CD4-positive, alpha-beta T cell treated with Interleukin-15 for 1 hour (primary cell): ENCODE measurements at regions not wholly inside any gene's neighbourhood (a gene's known extent, or its start where the extent isn't known, plus 50 kb on each side); places are given as distances from the start of the nearest gene placed in this dataset.
"Not testable (repeated sequence)": the region's sequence is repeated elsewhere in the genome, so short reads cannot be mapped to it uniquely, and the experiment has no call there.

Experiments
- DNase-seq: peaks from one replicate; pipeline ENCODE4 v3.0.0-alpha.2; 2020

DNA sequence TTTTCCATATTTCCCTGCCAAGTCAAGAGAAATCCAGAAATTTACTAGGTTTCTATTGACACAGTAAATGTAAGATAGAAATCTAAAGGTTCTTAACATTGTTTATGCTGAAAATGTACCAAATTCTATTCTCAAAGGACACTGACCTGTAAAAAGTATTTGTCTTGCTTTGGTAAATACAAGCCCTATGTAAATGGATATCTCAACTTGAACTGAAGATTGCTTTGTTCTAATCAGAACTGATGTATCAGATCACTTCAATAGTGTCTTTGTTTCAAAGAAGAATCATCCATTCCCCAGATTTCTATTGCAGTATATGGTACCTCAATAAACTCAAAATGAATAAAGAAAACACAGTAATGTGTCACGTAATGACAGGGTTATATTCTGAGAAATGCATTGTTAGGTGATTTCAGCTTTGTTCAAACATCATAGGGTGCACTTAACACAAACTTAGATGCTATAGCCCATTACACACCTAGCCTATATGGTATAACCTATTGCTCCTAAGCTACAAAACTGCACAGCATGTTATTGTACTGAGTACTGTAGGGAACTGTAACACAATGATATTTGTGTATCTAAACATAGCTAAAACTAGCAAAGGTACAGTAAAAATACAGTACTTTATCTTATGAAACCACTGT lies 143.5 kb upstream of the NECTIN3 start:
- DNase-seq, result no peak

DNA sequence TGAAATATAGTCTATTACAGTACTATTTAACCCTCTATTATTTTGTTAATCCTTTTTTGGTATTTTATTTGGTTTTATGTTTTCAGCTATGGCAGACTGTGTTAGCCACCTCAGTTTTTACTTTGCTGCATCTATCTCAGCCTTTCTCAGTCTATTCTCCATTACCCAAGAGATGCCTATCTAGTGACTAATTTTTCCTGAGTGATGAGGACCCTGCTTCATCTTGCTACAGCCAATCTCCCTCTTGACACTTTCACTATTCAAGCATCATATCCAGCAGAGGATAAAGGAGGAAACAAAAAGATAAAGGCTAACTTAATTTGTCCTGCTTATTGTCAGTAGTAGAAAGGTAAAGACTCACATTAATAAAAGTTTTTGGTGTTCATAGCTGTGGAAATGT lies 141.8 kb upstream of the NECTIN3 start:
- no peak for DNase-seq

DNA sequence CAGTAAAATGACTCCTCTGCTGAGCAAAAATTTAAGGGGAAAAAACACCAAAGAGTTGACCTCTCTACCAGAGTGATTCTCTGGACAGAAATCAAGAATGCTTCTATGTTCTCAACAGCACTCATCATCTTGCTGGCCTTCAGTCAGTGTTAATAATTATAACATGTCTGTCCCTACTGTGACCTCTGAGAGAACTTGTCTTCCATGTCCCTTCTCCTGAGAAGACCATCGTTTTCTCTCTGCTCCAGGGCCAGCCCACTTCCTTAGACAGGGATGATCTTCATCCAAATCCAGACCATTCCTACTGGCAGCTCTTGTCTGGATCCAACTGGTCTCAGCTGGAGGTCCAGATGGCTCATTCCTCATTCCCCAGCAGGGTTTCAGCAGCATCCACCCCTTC lies 139.0 kb upstream of the NECTIN3 start:
- DNase-seq, result no peak

DNA sequence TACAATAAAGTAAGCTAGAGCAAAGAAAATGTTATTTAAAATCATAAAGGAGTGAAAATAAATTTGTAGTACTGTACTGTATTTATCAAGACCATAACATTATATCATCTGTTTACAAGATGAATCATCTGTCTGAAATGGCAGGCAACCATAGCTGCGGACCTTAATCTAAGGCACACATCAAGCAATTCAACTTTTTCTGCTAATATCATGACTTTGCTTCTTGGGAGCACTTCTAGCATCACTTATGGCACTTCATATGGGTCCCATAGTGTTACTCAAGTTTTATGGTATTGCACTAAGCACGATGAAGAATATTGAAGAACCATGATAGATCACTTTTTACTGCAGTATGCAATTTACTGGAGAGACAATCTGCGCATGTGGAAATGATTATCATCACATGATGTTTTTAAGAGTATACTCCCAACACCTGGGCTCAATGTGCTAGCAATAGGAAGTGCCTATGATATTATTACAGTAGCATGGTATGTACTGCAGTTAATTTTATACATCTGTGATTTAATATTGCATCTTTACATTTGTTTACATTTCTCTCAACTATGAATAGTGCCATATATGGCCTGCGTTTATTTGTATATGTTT lies 137.7 kb upstream of the NECTIN3 start:
- no peak for DNase-seq

DNA sequence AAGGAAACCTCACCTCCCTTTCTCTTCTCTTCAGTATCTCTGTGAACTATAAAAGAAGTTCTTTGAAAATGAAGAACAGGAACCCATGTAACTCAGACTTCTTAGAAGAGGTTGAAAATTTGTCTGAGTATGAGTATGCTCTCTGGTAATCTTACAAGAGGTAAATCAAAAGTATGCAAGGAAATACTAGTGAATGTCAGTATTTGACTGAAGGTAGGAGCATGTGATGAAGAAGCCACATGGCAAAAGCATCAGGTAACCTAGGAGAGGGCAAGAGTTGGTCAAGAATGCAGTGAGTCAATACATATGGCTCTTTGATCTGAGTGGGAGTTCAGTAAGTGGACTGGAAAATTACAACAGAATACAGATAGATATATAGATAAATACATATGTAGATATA lies 133.0 kb upstream of the NECTIN3 start:
- no peak for DNase-seq

DNA sequence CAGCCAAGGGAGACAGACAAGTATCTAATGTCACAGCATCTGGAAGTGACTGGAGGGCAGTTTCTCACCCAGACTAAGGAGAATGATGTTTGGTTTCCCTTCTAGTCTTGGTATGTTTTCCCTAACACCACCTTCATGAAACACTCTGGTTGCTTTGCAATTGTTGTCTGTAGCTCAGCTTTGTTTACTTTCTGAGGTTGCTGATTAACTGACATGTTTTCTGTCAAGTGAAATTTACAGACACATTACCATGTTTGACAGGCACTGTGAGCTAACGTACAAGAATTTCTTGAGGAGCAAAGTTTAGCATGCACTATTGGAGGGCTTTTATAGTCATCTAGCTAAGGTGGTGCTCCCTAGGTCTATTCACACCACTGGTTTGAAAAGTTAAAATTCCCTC lies 131.6 kb upstream of the NECTIN3 start:
- no peak for DNase-seq

DNA sequence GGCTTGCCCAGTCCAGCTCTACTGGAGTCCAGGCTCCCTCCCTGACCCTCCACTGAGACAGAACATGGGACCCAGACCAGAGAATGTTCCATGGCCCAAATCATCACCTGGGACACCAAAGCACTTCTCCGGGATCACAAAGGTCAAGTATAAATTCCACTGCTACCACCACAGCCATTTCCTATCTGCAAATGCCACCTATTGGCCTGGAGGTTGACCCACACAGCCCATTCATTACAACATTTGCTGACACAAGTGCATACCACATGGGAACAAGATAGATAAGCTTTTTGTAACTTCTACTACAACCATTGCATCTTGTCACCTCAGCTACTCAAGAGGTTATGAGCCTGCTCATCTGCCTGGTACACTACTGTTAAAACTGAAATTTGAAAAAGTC lies 126.8 kb upstream of the NECTIN3 start:
- no peak for DNase-seq

DNA sequence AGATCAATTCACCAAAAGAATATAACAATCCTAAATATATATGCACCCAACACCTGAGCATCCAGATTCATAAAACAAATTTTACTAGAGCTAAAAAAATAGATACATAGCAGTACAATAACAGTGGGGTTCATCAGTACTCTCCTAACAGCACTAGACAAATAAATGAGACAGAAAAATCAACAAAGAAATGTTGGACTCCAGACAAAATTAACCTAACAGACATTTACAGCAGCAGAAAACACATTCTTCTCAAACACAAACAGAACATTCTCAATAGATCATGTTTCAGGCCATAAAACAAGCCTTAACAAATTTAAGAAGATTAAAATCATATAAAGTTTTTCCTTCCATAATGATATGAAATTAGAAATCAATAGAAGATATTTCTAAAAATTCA lies 124.8 kb upstream of the NECTIN3 start:
- no peak for DNase-seq

DNA sequence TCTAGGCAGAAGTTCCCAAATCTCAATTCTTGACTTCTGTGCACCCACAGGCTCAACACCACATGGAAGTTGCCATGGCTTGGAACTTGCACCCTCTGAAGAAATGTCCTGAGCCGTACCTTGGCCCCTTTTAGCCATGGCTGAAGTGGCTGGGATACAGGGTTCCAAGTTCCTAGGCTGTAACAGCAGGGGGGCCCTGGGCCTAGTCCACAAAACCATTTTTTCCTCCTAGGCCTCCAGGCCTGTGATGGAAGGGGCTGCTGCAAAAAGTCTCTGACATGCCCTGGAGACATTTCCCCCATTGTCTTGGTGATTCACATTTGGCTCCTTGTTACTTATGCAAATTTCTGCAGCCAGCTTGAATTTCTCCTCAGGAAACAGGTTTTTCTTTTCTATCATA lies 122.4 kb upstream of the NECTIN3 start:
- DNase-seq, result not testable (repeated sequence)

DNA sequence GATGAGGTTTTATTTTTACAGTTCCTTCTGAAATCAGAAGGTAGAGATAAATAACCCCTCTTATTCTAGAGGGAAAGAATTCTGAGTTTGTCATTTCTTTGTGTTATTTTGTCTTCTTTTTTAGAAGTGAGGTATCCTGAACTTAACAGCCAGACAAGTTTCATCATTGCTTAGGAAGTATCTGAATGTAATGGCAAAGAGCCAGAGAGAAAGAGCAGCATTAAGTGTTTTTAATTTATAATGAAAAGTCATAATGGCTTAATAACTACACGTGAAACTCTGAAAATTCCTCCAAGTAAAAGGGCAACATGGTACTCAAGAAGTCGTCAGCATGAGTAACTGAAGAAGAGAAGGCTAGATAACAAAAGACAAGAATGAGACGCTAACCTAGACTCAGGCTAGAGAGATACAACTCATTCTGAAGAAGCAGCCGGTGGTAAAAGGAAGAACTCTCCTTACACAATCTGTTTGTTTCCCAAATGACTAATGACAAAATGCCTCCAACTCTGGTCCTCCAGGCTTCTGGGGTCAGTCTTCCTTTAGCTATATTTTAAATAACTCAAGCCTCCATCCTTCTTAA lies 116.2 kb upstream of the NECTIN3 start:
- DNase-seq, result no peak

DNA sequence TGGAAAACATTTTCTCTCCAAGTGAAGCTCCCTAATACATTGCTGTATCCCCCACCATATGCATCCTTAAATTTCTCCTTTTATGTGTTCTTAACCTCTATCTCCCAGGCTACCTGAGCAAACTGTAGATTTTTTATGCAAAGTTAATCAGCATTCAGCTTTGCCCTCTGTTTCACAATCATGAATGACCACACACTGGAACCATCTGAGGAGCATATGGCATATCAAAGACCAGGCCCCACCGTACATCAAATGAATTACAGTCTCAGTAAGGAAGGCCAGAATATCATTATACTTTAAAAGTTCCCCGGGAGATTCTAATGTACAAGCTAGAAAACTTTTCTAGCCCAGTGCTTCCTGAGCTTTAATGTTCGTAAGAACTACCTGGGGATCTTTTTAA lies 115.5 kb upstream of the NECTIN3 start:
- DNase-seq, result no peak

DNA sequence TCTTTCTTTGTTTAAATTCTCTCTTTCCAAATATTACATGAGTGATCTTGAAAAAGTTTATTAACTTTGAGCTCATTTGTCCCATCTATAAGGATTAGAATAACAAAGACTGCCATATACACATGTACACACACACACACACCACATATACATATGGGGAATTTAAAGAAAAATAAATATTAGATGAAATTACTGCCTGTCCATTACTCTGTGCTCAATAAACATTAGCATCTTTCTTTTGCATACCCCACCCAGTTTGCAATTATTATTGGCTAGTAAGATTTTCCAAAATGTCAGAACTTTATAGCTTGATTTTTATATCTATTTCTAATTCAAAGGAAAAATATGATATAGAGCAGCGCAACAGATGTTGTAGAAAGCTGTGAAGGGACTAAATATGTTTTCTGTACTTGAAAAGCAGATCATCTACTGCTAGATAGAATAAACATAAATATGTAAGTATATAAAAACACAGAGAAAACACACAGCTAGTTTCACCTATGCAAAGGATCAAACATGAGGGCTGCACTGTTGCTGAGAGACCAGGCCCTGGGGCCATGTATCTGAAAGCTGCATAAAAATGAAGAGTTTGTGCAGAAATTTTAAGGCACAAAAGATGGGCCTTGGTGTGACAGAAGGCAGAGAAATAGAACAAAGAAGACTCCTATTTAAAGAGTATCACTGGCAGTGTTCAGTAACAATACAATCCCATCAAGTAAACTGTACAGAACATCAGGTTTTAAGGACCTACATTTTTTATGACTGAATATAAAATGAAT lies 114.2 kb upstream of the NECTIN3 start:
- no peak for DNase-seq

DNA sequence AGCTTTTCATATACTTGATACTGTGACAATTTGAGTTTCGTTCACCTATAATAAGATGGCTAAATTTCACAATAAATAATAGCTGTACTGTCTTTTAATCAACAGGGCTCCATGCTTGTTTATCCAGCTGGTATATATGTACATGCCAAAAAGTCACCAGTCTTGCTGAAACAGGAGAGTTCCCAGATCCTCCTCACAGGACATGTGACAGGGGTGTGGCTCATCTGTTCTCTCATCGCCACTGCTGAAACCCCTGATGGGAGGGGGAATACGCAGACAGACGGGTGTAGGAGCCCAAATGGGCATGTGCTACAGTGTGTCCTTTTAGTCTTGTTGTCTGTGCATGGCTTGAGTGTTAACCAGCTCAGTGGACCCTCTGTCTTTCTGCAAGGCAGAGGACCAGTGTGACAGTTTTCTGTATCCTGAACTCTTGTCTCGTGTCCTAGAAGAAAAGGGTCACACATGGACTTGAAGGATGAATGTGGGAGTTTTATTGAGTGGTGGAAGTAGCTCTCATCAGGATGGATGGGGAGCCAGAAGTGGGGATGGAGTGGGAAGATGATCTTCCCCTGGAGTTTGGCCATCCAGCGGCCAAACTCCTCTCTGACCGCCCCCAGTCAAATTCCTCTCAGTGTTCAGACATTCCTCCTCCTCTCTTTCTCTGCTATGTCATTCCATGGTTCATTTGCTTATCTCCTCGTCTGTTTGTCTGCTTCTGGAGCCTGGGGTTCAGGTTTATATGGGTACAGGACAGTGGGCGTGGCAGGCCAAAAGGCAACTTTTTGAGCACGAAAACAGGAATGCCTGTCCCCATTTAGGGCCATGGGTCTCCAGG lies 113.1 kb upstream of the NECTIN3 start:
- no peak for DNase-seq

DNA sequence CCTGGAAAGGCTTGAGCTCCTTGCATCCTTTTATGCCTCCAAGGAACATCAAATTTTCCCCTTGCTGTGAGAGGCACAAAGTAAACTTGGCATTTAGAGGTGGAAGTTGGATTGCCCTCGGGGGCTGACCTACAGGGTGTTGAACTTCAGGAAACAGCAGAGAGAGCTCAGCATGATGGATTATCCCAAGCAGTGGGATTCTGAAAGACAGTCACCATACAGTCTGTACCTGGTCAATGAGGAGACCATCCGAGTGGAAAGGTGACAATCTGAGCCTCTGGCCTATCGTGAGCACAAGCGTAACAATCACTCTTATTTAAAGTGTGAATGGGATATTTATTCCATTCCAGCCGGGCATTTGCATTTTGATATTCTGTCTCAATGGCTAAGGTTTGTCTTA lies 105.6 kb upstream of the NECTIN3 start:
- DNase-seq, result no peak

DNA sequence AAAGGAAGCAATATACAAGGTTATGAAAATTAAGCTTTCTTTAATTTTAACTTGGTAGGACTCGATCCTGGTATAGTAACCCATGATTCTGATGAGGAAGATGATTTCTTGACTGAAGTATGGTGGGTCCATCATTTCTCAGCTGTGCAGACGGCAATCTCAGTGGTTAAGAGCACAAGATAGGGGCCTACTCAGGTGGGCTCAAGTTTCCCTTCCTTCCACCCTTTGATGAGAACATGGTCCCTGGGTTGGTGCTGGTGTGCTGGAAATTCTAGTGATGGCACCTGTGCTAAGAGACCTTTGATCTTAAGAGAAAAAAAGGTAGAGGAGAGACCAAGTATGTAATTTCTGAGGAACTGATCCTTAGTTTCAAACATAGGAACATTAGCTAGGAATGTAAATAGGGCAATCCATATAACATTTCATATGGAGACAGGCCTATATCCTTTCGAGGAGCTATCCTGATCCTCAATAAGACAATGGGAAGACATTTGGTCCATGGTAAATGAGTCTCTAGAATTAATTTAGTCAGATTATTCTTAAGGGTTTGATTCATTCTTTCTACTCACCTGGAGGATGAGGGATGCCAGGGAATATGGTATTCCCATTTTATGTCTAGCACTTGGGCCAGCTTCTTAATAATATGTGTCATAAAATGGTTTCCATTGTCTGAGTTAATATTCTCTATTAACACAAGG lies 104.5 kb upstream of the NECTIN3 start:
- no peak for DNase-seq

DNA sequence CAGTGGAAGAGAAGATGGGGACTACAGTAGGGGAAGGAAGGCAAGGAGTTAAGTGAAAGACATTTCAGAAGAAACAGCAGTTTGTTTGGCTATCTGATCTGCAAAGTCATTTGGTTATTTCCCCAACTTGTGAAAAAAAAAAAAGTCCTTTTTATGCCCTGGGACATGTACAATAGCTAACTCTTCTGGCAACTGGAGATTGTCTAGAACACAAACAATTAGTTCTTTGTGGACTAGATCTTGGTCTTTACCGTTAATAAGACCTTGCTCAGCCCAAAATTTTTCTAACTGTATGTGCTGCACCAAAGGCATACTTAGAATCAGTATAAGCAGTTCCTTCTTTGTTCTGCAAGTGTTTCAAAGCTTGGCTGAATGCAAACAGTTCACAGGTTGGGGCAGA lies 103.5 kb upstream of the NECTIN3 start:
- no peak for DNase-seq

DNA sequence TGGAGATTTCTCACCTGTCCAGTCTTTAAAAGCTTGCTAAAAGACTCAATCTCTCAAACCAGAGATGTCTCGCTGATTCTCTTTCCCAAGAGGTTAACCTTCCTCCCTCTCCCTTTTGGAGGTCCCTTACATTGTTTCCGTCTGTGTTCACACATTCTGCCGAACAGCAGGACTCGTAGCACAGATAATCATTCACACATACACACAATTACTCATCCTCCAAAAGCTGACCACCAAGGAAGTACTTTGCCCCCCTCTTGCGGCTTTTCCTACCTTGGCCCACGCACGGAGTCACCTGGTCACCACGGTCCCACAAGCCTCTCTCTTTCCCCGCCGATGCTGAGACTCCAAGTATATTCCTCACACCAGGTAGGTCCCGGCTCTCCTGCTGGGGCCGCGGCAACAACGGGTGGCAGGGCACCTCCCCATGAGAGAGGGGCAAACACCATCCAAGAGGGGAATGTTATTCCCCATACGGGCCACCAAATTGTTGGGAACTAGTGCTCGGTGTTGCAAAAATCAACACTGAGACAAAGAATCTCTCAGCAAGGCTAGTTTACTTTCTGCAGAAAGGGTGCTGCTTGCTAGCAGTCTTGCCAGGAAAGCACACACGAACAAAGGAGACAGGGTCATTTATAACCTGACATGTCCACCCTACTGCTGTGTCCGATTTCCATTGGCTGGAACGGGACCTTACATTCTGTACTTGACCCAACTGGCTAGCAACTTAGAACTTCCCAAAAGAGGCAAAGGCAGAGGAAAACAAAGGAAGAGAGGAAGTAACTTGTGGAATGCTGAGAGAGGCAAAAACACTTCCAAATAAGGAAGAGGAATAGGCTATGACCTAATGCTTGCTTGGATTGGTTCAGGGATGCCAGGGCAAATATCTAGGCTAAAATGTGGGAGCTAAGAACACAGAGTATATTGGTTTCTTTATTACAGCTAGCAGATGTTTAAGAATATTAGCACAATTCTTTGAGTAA lies 102.1 kb upstream of the NECTIN3 start:
- DNase-seq, result no peak

DNA sequence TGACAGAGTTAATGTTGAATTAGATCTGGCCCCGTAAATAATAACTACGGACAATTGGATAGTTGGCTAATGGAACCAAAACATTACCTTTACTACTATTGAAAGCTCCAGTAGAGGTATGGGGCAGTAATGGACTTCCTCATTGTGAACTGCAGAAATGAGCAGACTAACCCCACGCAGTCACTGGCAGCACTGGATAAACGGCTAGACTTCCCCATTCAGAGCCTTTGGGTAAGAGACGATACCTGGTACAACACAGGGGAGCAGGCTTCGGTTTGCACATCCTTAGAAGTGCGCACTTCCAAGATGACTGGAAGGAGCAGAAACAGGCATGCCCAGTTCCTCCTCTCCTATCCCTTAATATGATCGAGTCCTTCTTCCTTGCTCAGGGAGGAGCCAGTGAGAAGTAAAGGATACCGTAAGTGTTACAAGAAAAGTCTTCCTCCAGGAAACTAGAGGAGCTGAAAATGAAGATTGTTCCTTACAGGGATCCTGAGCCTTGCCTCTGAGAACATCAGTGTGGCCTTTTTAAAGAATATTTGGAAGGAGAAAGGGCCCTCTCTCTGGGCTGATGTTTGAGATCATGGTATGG lies 100.5 kb upstream of the NECTIN3 start:
- no peak for DNase-seq

DNA sequence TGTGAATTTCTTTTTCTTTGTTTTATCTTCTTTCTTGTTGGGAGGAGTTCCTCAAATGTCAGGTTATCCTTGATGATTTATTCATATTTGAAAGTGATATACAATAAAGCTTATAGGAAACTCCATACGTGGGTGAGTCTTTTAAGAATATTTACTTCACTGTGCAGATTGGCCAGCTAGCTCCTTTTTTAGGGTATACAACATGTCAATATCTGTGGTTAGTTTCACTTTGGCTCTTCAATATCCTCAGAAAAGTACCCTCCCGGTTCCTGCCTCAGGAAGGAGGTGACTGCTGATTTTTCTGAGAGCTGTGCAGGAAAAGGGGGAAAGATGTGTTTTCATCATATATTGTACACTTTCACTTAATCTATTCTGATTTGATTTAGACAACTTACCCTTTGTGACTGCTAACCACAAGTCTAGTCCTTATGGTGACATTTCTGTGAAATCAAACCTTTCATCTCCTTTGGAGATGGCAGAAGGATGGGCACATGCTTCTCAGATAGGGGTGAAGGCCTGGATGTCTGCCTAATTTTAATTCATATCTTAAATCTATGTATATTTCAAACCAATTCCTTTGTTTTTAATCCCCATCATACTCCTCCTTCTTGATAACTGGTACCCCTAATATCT lies 98.2 kb upstream of the NECTIN3 start:
- no peak for DNase-seq

DNA sequence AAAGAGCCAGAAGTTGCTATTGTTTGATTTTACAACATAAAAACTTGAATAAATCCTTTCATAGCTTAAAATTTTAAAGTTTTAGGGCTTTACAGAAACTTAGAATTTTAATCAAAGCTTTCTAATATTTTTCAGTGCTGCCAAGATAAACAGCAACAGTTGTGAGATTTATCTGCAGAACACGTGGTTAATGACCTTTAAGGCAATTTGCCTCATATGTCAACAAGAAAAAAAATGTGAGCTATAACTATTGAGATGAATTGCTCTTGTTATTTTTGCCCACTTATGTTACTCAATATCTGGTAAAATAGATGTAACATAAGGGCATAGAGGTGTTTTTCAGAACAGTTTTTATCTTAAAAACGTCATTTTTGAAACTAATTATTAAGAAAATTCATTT lies 96.7 kb upstream of the NECTIN3 start:
- DNase-seq, result no peak
